Inflammatory macrophage treated with lipopolysaccharide for 4 hours (primary cell): ENCODE measurements at regions not wholly inside any gene's neighbourhood (a gene's known extent, or its start where the extent isn't known, plus 50 kb on each side); places are given as distances from the start of the nearest gene placed in this dataset.
"Not testable (repeated sequence)": the region's sequence is repeated elsewhere in the genome, so short reads cannot be mapped to it uniquely, and the experiment has no call there.

Source experiments
- DNase-seq: peaks from one replicate; pipeline ENCODE4 v3.0.0-alpha.2; 2020

- not testable (repeated sequence) for DNase-seq
Observed at GRCh38 chr1:144140243-144140642, 168.5 kb upstream of the FAM72C start.

GRCh38 chr1:144105006-144105405, 133.2 kb upstream of the FAM72C start:
- not testable (repeated sequence) for DNase-seq

GRCh38 chr1:144104000-144104677, 132.4 kb upstream of the FAM72C start:
- DNase-seq: peak; percentile 1

DNA sequence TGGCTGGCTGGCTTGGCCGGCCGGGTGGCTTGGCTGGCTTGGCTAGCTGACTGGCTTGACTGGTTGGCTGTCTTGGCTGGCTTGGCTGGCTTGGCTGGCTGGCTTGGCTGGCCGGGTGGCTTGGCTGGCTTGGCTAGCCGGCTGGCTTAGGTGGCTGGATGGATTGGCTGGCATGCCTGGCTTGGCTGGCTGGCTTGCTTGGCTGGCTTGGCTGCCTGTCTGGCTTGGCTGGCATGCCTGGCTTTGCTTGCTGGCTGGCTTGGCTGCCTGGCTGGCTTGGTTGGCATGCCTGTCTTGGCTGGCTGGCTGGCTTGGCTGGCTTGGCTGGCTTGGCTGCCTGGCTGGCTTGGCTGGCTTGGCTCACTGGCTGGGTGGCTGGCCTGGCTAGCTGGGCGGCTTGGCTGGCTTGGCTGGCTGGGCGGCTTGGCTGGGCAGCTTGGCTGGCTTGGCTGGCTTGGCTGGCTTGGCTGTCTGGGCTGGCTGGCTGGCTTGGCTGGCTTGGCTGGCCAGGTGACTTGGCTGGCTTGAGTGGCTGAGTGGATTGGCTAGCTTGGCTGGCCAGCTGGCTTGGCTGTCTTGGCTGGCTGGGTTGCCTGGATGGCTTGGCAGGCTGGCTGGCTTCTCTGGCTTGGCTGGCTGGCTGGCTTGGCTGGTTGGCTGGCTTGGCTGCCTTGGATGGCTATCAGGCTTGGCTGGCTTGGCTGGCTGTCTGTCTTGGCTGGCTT, 131.5 kb upstream of the FAM72C start:
- peak; percentile 0 for DNase-seq

DNA sequence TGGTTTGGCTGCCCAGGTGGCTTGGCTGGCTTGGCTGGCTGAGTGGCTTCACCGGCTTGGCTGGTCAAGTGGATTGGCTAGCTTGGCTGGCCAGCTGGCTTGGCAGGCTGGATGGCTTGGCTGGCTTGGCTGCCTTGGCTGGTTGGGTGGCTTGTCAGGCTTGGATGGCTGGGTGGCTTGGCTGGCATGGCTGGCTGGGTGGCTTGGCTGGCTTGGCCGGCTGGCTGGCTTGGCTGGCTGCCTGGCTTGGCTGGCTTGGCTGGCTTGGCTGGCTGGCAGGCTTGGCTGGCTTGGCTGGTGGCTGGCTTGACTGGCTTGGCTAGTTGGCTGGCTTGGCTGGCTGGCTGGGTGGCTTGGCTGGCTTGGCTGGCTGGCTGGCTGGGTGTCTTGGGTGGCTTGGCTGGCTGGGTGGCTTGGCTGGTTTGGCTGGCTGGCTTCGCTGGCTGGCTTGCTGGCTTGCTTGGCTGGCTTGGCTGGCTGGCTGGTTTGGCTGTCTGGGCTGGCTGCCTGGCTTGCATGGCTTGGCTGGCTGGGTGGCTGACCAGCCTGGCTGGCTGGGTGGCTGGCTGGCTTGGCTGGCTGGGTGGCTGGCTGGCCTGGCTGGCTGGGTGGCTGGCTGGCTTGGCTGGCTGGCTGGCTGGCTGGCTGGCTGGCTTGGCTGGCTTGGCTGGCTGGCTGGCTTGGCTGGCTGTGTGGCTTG, 130.4 kb upstream of the FAM72C start:
- DNase-seq: not testable (repeated sequence)

- no peak for DNase-seq
Observed at GRCh38 chr1:144101397-144102045, 129.7 kb upstream of the FAM72C start.

DNA sequence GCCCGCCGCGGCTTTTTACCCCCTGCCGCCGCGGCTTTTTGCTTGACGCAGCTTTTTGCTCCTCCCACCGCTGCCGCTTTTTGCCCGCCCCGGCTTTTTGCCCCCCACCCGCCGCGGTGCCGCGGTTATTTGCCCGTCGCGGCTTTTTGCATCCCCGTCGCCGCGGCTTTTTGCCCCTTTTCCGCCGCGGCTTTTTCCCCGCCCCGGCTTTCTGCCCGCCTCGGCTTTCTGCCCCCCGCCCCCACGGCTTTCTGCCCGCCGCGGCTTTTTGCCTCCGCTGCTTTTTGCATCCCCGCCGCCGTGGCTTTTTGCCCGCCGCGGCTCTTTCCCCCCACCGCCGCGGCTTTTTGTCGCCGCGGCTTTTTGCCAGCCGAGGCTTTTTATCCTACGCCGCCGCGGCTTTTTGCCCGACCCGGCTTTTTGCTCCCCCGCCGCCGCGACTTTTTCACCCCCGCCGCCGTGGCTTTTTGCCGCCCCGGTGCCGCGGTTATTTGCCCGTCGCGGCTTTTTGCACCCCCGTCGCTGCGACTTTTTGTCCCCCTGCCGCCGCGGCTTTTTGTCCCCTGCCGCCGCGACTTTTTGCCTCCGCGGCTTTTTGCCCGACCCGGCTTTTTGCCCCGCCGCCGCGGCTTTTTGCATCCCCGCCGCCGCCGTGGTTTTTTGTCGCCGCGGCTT, 105.5 kb upstream of the FAM72C start:
- peak; percentile 0 for DNase-seq

- DNase-seq: not testable (repeated sequence)
Observed at GRCh38 chr1:144076646-144077045, 104.9 kb upstream of the FAM72C start.

GRCh38 chr1:144070394-144071053, 98.7 kb upstream of the FAM72C start:
- not testable (repeated sequence) for DNase-seq

DNA sequence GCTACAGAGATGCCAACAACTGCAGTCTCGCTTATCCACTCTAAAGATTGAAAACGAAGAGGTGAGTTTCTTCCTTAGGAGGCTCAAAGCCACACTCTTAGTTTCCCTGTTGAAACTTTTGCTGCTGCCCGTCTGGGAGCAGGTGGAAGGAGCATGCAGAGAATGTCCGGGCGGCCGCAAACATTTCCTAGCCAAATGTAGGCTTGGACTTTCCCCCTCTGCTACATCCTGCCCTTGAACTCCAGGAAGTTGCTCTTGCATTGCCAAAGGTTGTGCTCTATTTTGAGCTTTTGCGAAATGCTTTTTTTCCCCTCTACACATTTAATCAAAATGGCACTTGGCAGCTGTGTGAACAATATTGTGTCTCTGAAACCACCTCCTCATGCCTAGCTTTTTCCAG, 95.3 kb upstream of the FAM72C start:
- not testable (repeated sequence) for DNase-seq

- not testable (repeated sequence) for DNase-seq
Observed at GRCh38 chr1:144066071-144066813, 94.5 kb upstream of the FAM72C start.

- DNase-seq: not testable (repeated sequence)
Observed at GRCh38 chr1:144065299-144066060, 93.7 kb upstream of the FAM72C start.

GRCh38 chr1:144049365-144049764, 77.6 kb upstream of the FAM72C start:
- not testable (repeated sequence) for DNase-seq

- DNase-seq: not testable (repeated sequence)
Observed at GRCh38 chr1:144046645-144047044, 74.9 kb upstream of the FAM72C start.

DNA sequence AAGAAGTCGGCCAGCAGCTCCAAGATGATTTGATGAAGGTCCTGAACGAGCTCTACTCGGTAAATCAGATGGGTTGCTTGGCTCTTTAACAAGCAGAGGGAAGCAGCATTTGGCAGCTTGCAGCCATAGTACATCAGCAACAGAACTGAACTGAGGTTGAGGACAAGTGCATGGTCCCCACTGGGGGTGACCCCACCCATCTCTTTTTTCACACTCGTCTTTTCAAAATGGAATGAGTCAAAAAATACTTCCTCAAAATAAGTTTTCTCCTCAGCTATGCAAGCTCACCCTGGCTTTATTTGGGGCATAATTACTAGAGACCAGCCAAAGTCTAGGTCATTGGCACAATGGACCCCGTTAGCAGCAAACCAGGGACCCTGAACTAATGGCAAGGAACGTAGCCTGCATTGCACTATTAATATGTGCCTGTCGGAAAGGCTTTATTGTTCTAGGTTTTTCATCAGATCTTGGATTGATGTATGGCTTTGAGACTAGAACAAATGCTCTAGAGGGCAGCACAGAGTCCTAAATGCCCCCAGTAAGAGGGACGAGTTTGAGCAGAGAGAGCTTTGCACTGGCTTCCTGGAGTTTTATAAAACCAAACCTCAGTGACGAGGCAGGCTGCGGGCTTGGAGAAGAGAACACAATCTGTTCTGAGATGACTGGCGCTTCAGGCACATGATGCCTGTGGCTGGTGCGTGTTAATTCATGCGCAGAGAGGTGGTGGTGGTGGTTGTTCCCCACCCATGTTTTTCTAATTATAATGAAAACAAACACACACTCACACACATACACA, 74.2 kb upstream of the FAM72C start:
- DNase-seq: not testable (repeated sequence)

- DNase-seq: not testable (repeated sequence)
Observed at GRCh38 chr1:144042251-144042650, 70.5 kb upstream of the FAM72C start.

- not testable (repeated sequence) for DNase-seq
Observed at GRCh38 chr1:144040293-144040692, 68.5 kb upstream of the FAM72C start.

GRCh38 chr1:144034045-144034444, 62.3 kb upstream of the FAM72C start:
- not testable (repeated sequence) for DNase-seq

- not testable (repeated sequence) for DNase-seq
Observed at GRCh38 chr1:144031550-144031949, 59.8 kb upstream of the FAM72C start.

GRCh38 chr1:144026022-144026421, 54.2 kb upstream of the FAM72C start:
- DNase-seq: not testable (repeated sequence)
